Endometrium (tissue), 2 donors: ENCODE measurements at regions not wholly inside any gene's neighbourhood (a gene's known extent, or its start where the extent isn't known, plus 50 kb on each side); places are given as distances from the start of the nearest gene placed in this dataset.
"Not testable (repeated sequence)": the region's sequence is repeated elsewhere in the genome, so short reads cannot be mapped to it uniquely, and the experiment has no call there.

Experiments used
- FAIRE-seq: peaks from 2 replicates; lab custom pipeline; 2012; peaks lifted over from hg19 to GRCh38; lab: Jason Lieb, UNC
- donor health status: control.
- donor health status: control.

- no peak for FAIRE-seq
These were observed 436.2 kb downstream of the DTWD2 start for GRCh38 chr5:118552146-118552545.

GRCh38 chr5:118551716-118552115 is 436.6 kb downstream of the DTWD2 start:
- FAIRE-seq: no peak

GRCh38 chr5:118551031-118551430 is 437.3 kb downstream of the DTWD2 start:
- no peak for FAIRE-seq

GRCh38 chr5:118548761-118549720 is 439.3 kb downstream of the DTWD2 start:
- FAIRE-seq: no peak

- no peak for FAIRE-seq
These were observed 442.9 kb downstream of the DTWD2 start for GRCh38 chr5:118545470-118545869.

- no peak for FAIRE-seq
These were observed 443.4 kb downstream of the DTWD2 start for GRCh38 chr5:118544887-118545449.

- FAIRE-seq: no peak
These were observed 454.4 kb downstream of the DTWD2 start for GRCh38 chr5:118533923-118534322.

- FAIRE-seq: no peak
These were observed 455.2 kb downstream of the DTWD2 start for GRCh38 chr5:118533156-118533555.

GRCh38 chr5:118531276-118531675 is 457.1 kb downstream of the DTWD2 start:
- no peak for FAIRE-seq

- FAIRE-seq: no peak
These were observed 458.8 kb downstream of the DTWD2 start for GRCh38 chr5:118529361-118530144.

- no peak for FAIRE-seq
These were observed 465.7 kb downstream of the DTWD2 start for GRCh38 chr5:118522626-118523025.

GRCh38 chr5:118520771-118521415 is 467.5 kb downstream of the DTWD2 start:
- no peak for FAIRE-seq

- no peak for FAIRE-seq
These were observed 468.9 kb downstream of the DTWD2 start for GRCh38 chr5:118519466-118519865.

- FAIRE-seq: no peak
These were observed 469.6 kb downstream of the DTWD2 start for GRCh38 chr5:118518720-118519119.

GRCh38 chr5:118511846-118512245 is 476.5 kb downstream of the DTWD2 start:
- no peak for FAIRE-seq

GRCh38 chr5:118506217-118506852 is 482.0 kb downstream of the DTWD2 start:
- no peak for FAIRE-seq

GRCh38 chr5:118502232-118502631 is 486.1 kb downstream of the DTWD2 start:
- FAIRE-seq: not testable (repeated sequence)

GRCh38 chr5:118491351-118491750 is 497.0 kb downstream of the DTWD2 start:
- FAIRE-seq: no peak

- no peak for FAIRE-seq
These were observed 501.6 kb downstream of the DTWD2 start for GRCh38 chr5:118486647-118487225.

GRCh38 chr5:118479285-118479684 is 509.1 kb downstream of the DTWD2 start:
- FAIRE-seq: no peak

- FAIRE-seq: no peak
These were observed 509.5 kb downstream of the DTWD2 start for GRCh38 chr5:118478852-118479251.
